ENCODE measurements at regions not wholly inside any gene's neighbourhood (a gene's known extent, or its start where the extent isn't known, plus 50 kb on each side); places are given as distances from the start of the nearest gene placed in this dataset.

GRCh38 chr4:12968345-12968744 lies 515.8 kb downstream of the RAB28 start:
- DNase-seq (no peak), ATAC-seq (no peak)
- Histone ChIP-seq H3K27me3 (ENCODE audit: insufficient read depth in 3 of 3, low read length in 2 of 3) (no peaks in the 10 kb centered on the region), H3K9me3 (no peaks in the 10 kb centered on the region), H3K36me3 (ENCODE audit: insufficient read depth in 1 of 2, low read depth in 1 of 2) (no peaks in the 10 kb centered on the region), H3K27ac (no peak overlapping the region), H3K4me3 (no peak overlapping the region), H3K4me1 (no peaks in the 10 kb centered on the region)
- no peak for TF ChIP-seq CTCF (IDR thresholded peaks at IDR 0.05)
- intact Hi-C loops (cut with DNase I), result no loop called here
- 64 to 73% (median 68%) methylated on average over 4 of the region's 4 CpGs for WGBS, 3 donors

- 74 to 89% (median 76%) methylated on average over 5 of the region's 5 CpGs for WGBS, 3 donors
- Histone ChIP-seq H3K36me3 (ENCODE audit: insufficient read depth in 1 of 2, low read depth in 1 of 2) (no peaks in the 10 kb centered on the region), H3K27me3 (ENCODE audit: insufficient read depth in 3 of 3, low read length in 2 of 3) (no peaks in the 10 kb centered on the region), H3K27ac (no peak overlapping the region), H3K9me3 (no peaks in the 10 kb centered on the region), H3K4me1 (no peaks in the 10 kb centered on the region), H3K4me3 (no peak overlapping the region)
- intact Hi-C loops (cut with DNase I), result no loop called here
- DNase-seq (no peak), ATAC-seq (no peak)
- TF ChIP-seq CTCF (IDR thresholded peaks at IDR 0.05), result no peak
These were observed 517.4 kb downstream of the RAB28 start for GRCh38 chr4:12966726-12967125.

GRCh38 chr4:12965334-12965733 lies 518.8 kb downstream of the RAB28 start:
- intact Hi-C loops (cut with DNase I), result no loop called here
- WGBS, 3 donors, result 62 to 67% (median 62%) methylated on average over 4 of the region's 4 CpGs

GRCh38 chr4:12963912-12964311 lies 520.2 kb downstream of the RAB28 start:
- H3K27me3 ChIP-seq (ENCODE audit: insufficient read depth in 3 of 3, low read length in 2 of 3), result no peaks in the 10 kb centered on the region
- 76 to 94% (median 86%) methylated on average over 1 of the region's 1 CpG for WGBS, 3 donors
- no peak for ATAC-seq
- no peaks in the 10 kb centered on the region for H3K9me3 ChIP-seq
- TF ChIP-seq CTCF (IDR thresholded peaks at IDR 0.05), result no peak
- H3K4me1 ChIP-seq, result no peaks in the 10 kb centered on the region
- no peak overlapping the region for H3K4me3 ChIP-seq
- DNase-seq, result no peak
- no peak overlapping the region for H3K27ac ChIP-seq
- intact Hi-C loops (cut with DNase I), result no loop called here
- no peaks in the 10 kb centered on the region for H3K36me3 ChIP-seq (ENCODE audit: insufficient read depth in 1 of 2, low read depth in 1 of 2)

More at GRCh38 chr4:12965334-12965733, 518.8 kb downstream of the RAB28 start:
- no peaks in the 10 kb centered on the region for H3K36me3 ChIP-seq (ENCODE audit: insufficient read depth in 1 of 2, low read depth in 1 of 2)
- no peaks in the 10 kb centered on the region for H3K4me1 ChIP-seq
- TF ChIP-seq CTCF (IDR thresholded peaks at IDR 0.05), result no peak
- ATAC-seq, result no peak
- H3K27ac ChIP-seq, result no peak overlapping the region
- DNase-seq, result no peak
- H3K9me3 ChIP-seq, result no peaks in the 10 kb centered on the region
- H3K4me3 ChIP-seq, result no peak overlapping the region
- no peaks in the 10 kb centered on the region for H3K27me3 ChIP-seq (ENCODE audit: insufficient read depth in 3 of 3, low read length in 2 of 3)

GRCh38 chr4:12963291-12963690 lies 520.8 kb downstream of the RAB28 start:
- no peak for DNase-seq
- Histone ChIP-seq H3K36me3 (ENCODE audit: insufficient read depth in 1 of 2, low read depth in 1 of 2) (no peaks in the 10 kb centered on the region), H3K9me3 (no peaks in the 10 kb centered on the region), H3K27ac (no peak overlapping the region), H3K27me3 (ENCODE audit: insufficient read depth in 3 of 3, low read length in 2 of 3) (no peaks in the 10 kb centered on the region), H3K4me3 (no peak overlapping the region), H3K4me1 (no peaks in the 10 kb centered on the region)
- no peak for ATAC-seq
- intact Hi-C loops (cut with DNase I), result no loop called here
- TF ChIP-seq CTCF (IDR thresholded peaks at IDR 0.05), result no peak
